HCT116 (cell line): ENCODE measurements at regions not wholly inside any gene's neighbourhood (a gene's known extent, or its start where the extent isn't known, plus 50 kb on each side); places are given as distances from the start of the nearest gene placed in this dataset.

Source experiments
- CEBPB ChIP-seq: IDR thresholded peaks from 2 replicates; pipeline ENCODE4 v1.6.1; 2012; ENCODE audit warnings: low read depth
- ELF1 ChIP-seq: IDR thresholded peaks from 2 replicates; pipeline ENCODE4 v1.6.1; 2012; ENCODE audit warnings: low read depth, borderline replicate concordance
- EZH2 ChIP-seq: fragments of 200-600 bp; sonication (generic); IDR thresholded peaks from 2 replicates; pipeline ENCODE4 v1.6.1; 2017; ENCODE audit warnings: antibody characterized with exemption, mixed run types
- EZH2phosphoT487 ChIP-seq: fragments of 200-600 bp; IDR thresholded peaks from 2 replicates; pipeline ENCODE4 v1.6.1; 2018; ENCODE audit warnings: antibody characterized with exemption, borderline replicate concordance
- POLR2A ChIP-seq: IDR thresholded peaks from 2 replicates; pipeline ENCODE4 v1.7.0; 2011; ENCODE audit warnings: borderline replicate concordance; ENCODE audit not compliant: insufficient read depth, insufficient read length; ENCODE audit errors: extremely low read depth
- POLR2AphosphoS5 ChIP-seq: IDR thresholded peaks from 2 replicates; pipeline ENCODE4 v1.6.1; 2011; ENCODE audit warnings: mild to moderate bottlenecking, low read depth, low read length, moderate library complexity
- SP1 ChIP-seq: IDR thresholded peaks from 2 replicates; pipeline ENCODE4 v1.6.1; 2012; ENCODE audit warnings: low read depth
- ZNF274 ChIP-seq: fragments of 200-500 bp; sonication (Bioruptor generic); IDR thresholded peaks from 2 replicates; pipeline ENCODE4 v1.6.1; 2014; ENCODE audit warnings: mild to moderate bottlenecking, low read depth, low read length, inconsistent platforms
- TF ChIP-seq, protein P1 (sequence below), 3 experiments: fragments of 200-600 bp in 1 of 3; sonication (generic) in 1 of 3; IDR thresholded peaks in 2 of 3; conservative IDR thresholded peaks in 1 of 3; 2 replicates each; pipeline ENCODE4 v1.5.1; 2012 to 2017; ENCODE audit warnings: low read depth in 2 of 3, low read length in 2 of 3, antibody characterized with exemption in 1 of 3, borderline replicate concordance in 1 of 3, control low read depth in 1 of 3, mild to moderate bottlenecking in 1 of 3, mixed read lengths in 1 of 3, mixed run types in 1 of 3, moderate library complexity in 1 of 3; ENCODE audit not compliant: insufficient read depth in 1 of 3
- TF ChIP-seq, protein P2 (sequence below): IDR thresholded peaks from 2 replicates; pipeline ENCODE4 v1.6.1; 2012; ENCODE audit warnings: low read depth
- TF ChIP-seq, protein P3 (sequence below): IDR thresholded peaks from 2 replicates; pipeline ENCODE4 v1.6.1; 2011; ENCODE audit warnings: mild to moderate bottlenecking, low read length, moderate library complexity; ENCODE audit not compliant: insufficient replicate concordance; ENCODE audit errors: extremely low read depth

GRCh38 chr1:185458670-185459069 lies 141.6 kb upstream of the IVNS1ABP start:
- TF ChIP-seq, protein P1, sequence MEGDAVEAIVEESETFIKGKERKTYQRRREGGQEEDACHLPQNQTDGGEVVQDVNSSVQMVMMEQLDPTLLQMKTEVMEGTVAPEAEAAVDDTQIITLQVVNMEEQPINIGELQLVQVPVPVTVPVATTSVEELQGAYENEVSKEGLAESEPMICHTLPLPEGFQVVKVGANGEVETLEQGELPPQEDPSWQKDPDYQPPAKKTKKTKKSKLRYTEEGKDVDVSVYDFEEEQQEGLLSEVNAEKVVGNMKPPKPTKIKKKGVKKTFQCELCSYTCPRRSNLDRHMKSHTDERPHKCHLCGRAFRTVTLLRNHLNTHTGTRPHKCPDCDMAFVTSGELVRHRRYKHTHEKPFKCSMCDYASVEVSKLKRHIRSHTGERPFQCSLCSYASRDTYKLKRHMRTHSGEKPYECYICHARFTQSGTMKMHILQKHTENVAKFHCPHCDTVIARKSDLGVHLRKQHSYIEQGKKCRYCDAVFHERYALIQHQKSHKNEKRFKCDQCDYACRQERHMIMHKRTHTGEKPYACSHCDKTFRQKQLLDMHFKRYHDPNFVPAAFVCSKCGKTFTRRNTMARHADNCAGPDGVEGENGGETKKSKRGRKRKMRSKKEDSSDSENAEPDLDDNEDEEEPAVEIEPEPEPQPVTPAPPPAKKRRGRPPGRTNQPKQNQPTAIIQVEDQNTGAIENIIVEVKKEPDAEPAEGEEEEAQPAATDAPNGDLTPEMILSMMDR (IDR thresholded peaks at IDR 0.05 in 2 of 3, conservative IDR thresholded peaks at IDR 0.05 in 1 of 3; ENCODE audit: borderline replicate concordance in 1 of 3, insufficient read depth in 1 of 3, low read depth in 2 of 3, low read length in 2 of 3), result no peak
- no peak for TF ChIP-seq POLR2A
- no peak for TF ChIP-seq ZNF274
- no peak for TF ChIP-seq SP1
- TF ChIP-seq POLR2AphosphoS5, result no peak
- TF ChIP-seq, protein P2, sequence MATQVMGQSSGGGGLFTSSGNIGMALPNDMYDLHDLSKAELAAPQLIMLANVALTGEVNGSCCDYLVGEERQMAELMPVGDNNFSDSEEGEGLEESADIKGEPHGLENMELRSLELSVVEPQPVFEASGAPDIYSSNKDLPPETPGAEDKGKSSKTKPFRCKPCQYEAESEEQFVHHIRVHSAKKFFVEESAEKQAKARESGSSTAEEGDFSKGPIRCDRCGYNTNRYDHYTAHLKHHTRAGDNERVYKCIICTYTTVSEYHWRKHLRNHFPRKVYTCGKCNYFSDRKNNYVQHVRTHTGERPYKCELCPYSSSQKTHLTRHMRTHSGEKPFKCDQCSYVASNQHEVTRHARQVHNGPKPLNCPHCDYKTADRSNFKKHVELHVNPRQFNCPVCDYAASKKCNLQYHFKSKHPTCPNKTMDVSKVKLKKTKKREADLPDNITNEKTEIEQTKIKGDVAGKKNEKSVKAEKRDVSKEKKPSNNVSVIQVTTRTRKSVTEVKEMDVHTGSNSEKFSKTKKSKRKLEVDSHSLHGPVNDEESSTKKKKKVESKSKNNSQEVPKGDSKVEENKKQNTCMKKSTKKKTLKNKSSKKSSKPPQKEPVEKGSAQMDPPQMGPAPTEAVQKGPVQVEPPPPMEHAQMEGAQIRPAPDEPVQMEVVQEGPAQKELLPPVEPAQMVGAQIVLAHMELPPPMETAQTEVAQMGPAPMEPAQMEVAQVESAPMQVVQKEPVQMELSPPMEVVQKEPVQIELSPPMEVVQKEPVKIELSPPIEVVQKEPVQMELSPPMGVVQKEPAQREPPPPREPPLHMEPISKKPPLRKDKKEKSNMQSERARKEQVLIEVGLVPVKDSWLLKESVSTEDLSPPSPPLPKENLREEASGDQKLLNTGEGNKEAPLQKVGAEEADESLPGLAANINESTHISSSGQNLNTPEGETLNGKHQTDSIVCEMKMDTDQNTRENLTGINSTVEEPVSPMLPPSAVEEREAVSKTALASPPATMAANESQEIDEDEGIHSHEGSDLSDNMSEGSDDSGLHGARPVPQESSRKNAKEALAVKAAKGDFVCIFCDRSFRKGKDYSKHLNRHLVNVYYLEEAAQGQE, result no peak
- TF ChIP-seq, protein P3, sequence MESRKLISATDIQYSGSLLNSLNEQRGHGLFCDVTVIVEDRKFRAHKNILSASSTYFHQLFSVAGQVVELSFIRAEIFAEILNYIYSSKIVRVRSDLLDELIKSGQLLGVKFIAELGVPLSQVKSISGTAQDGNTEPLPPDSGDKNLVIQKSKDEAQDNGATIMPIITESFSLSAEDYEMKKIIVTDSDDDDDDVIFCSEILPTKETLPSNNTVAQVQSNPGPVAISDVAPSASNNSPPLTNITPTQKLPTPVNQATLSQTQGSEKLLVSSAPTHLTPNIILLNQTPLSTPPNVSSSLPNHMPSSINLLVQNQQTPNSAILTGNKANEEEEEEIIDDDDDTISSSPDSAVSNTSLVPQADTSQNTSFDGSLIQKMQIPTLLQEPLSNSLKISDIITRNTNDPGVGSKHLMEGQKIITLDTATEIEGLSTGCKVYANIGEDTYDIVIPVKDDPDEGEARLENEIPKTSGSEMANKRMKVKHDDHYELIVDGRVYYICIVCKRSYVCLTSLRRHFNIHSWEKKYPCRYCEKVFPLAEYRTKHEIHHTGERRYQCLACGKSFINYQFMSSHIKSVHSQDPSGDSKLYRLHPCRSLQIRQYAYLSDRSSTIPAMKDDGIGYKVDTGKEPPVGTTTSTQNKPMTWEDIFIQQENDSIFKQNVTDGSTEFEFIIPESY, result no peak
- TF ChIP-seq EZH2phosphoT487, result no peak
- no peak for TF ChIP-seq EZH2
- TF ChIP-seq CEBPB, result no peak
- no peak for TF ChIP-seq ELF1
